ENCODE measurements at regions not wholly inside any gene's neighbourhood (a gene's known extent, or its start where the extent isn't known, plus 50 kb on each side); places are given as distances from the start of the nearest gene placed in this dataset.
"Not testable (repeated sequence)": the region's sequence is repeated elsewhere in the genome, so short reads cannot be mapped to it uniquely, and the experiment has no call there.

DNA sequence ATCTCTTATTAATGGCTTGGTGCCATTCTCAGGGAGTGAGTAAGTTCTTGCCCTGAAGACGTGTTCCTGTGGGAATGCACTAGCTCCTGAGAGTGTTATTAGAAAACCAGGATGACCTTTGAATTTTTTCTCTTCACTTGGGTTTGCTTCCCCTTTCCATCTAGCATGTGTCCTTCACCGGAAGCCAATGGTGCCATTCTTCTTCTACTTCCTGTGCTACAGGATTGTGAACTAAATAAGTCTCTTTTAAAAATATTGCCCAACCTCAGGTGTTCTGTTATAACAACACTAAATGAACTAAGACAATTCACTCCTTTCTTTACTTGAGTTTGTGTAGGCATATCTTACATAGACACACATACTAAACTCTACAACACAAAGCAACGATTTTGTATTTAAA, 447.0 kb downstream of the SOX11 start:
- DNase-seq (ENCODE audit: low read depth, low spot score): no peak
- H3K4me3 ChIP-seq (ENCODE audit: low read depth, low read length): no peak overlapping the region
- POLR2A ChIA-PET: no interaction called here
- TF ChIP-seq, protein P1, sequence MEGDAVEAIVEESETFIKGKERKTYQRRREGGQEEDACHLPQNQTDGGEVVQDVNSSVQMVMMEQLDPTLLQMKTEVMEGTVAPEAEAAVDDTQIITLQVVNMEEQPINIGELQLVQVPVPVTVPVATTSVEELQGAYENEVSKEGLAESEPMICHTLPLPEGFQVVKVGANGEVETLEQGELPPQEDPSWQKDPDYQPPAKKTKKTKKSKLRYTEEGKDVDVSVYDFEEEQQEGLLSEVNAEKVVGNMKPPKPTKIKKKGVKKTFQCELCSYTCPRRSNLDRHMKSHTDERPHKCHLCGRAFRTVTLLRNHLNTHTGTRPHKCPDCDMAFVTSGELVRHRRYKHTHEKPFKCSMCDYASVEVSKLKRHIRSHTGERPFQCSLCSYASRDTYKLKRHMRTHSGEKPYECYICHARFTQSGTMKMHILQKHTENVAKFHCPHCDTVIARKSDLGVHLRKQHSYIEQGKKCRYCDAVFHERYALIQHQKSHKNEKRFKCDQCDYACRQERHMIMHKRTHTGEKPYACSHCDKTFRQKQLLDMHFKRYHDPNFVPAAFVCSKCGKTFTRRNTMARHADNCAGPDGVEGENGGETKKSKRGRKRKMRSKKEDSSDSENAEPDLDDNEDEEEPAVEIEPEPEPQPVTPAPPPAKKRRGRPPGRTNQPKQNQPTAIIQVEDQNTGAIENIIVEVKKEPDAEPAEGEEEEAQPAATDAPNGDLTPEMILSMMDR (IDR thresholded peaks at IDR 0.05; ENCODE audit: insufficient read depth, low read length, missing control alignments): no peak
- CTCF ChIA-PET: no interaction called here

DNA sequence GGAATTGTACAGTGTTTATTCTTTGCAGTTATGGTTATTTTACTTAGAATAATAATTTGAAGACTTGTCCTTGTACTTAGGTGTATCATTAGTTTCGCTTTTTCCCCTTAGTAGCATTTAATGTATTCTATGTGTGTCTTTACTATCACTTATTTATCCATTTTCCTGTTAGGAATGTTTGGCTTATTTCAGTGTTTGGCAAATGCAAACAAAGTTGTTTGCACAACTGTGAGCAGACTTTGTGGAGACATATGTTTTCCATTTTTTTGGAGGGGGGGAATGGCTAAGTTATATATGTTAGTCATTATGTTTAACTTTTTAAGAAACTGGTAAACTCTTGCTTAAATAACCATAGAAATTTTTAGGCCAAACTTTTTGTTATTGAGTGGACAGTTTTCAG, 447.7 kb downstream of the SOX11 start:
- CTCF ChIA-PET: no interaction called here
- no peak overlapping the region for H3K4me3 ChIP-seq (ENCODE audit: low read depth, low read length)
- no peak for DNase-seq (ENCODE audit: low read depth, low spot score)
- TF ChIP-seq, protein P1 (IDR thresholded peaks at IDR 0.05; ENCODE audit: insufficient read depth, low read length, missing control alignments): no peak
- POLR2A ChIA-PET: no interaction called here

DNA sequence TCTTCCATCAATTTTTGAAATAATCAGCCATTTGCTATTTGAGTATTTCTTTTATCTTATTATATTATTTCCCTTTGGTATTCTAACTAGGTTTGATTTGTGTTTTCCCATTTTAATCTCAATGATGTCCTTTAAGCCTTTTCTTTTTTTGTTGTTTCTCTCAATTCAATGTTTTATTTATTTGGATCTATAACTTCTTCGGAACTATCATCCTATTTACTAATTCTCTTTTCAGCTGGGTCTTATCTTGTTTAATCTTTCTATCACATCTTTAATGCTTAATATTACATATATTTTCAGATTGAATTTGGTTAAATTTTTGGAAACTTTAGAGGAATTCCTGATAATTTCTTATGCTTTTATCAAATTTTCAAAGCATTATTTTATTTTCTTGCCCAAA, 448.3 kb downstream of the SOX11 start:
- CTCF ChIA-PET: no interaction called here
- POLR2A ChIA-PET: no interaction called here
- H3K4me3 ChIP-seq (ENCODE audit: low read depth, low read length): no peak overlapping the region
- TF ChIP-seq, protein P1 (IDR thresholded peaks at IDR 0.05; ENCODE audit: insufficient read depth, low read length, missing control alignments): no peak
- DNase-seq (ENCODE audit: low read depth, low spot score): no peak

DNA sequence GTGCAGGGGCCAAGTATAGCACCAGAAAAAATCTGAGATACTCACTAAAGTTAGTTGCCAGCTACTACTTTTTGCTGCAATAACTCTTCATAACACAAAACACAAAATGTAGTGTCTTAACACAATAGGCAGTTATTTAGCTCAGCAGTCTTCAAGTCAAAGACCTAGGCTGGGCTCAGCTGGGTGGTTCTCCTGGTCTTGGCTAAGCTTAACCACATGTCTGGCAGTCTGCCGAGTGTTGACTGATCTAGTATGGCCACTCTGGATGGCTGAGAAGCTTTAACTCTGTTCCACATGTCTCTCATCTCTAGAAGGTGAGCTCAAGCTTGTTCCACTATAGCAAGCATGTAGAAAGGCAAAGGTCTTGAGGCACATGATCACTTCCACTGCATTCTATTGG, 451.6 kb downstream of the SOX11 start:
- POLR2A ChIA-PET: no interaction called here
- CTCF ChIA-PET: no interaction called here
- H3K4me3 ChIP-seq (ENCODE audit: low read depth, low read length): no peak overlapping the region
- TF ChIP-seq, protein P1 (IDR thresholded peaks at IDR 0.05; ENCODE audit: insufficient read depth, low read length, missing control alignments): no peak
- DNase-seq (ENCODE audit: low read depth, low spot score): no peak

DNA sequence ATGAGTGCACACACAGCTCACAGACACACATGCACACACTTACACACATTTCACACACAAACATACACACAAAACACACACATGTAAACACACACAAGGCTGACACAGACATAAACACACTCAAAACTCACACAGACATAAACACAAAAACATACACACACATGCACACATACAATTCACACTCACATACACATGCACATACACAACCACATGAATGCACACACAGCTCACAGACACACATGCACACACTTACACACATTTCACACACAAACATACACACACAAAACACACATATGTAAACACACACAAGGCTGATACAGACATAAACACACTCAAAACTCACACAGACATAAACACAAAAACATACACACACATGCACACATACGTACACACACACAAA, 455.0 kb downstream of the SOX11 start:
- POLR2A ChIA-PET; H3K4me3 ChIP-seq (ENCODE audit: low read depth, low read length); DNase-seq (ENCODE audit: low read depth, low spot score); CTCF ChIA-PET: not testable (repeated sequence)

DNA sequence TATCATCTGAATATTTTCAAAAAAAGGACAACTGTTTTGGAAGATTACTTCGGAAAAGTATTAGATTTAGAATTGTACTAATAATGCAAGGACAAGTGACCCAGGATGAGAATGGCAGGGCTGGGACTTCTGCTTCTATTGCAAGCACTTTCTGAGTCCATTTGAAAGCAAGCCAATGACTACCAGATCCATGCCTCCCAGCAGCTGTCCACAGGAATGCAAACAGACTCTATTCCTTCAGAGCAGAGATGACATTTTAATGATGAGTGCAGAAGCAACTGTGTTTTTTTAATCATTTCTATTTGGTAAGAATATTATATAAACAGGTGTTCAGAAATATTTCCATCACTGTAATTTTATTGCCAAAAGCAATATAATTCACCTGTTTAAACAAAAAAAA, 456.7 kb downstream of the SOX11 start:
- no peak for DNase-seq (ENCODE audit: low read depth, low spot score)
- ChIA-PET CTCF (no interaction called here), POLR2A (no interaction called here)
- no peak overlapping the region for H3K4me3 ChIP-seq (ENCODE audit: low read depth, low read length)
- TF ChIP-seq, protein P1 (IDR thresholded peaks at IDR 0.05; ENCODE audit: insufficient read depth, low read length, missing control alignments): no peak

DNA sequence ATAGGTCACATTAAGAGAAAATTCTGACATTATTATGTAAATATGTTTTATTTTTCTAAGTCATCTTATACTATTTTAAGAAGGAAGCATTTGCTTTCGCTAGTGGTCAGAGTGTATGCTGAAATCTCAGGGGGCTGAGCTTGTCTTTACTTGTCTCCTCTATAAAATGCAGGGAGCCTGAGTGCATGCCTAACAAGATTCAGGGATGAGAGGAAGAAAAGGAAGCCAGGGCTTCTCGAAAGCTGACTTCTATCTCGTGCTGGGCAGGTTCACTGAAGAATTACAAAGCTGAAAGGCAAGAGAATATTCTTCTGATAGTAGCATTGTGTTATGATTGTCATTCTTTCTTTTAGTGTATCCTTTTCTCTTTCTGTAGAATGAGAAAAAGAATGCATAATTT, 467.4 kb downstream of the SOX11 start:
- no peak overlapping the region for H3K4me3 ChIP-seq (ENCODE audit: low read depth, low read length)
- DNase-seq (ENCODE audit: low read depth, low spot score): no peak
- CTCF ChIA-PET: no interaction called here
- POLR2A ChIA-PET: no interaction called here
- TF ChIP-seq, protein P1 (IDR thresholded peaks at IDR 0.05; ENCODE audit: insufficient read depth, low read length, missing control alignments): no peak
